Prostate gland (tissue), 2 donors: ENCODE measurements at regions not wholly inside any gene's neighbourhood (a gene's known extent, or its start where the extent isn't known, plus 50 kb on each side); places are given as distances from the start of the nearest gene placed in this dataset.

ENCODE experiments used
- DNase-seq: peaks from one replicate; pipeline ENCODE4 v3.0.0-alpha.2; 2019; ENCODE audit warnings: low spot score
- H3K27ac ChIP-seq, 2 donors: fragments of 200-600 bp; sonication (generic); 2 replicates each; pipeline ENCODE4 v1.5.1; 2017 to 2019
- H3K27me3 ChIP-seq: fragments of 200-600 bp; sonication (generic); replicated peaks from 2 replicates; pipeline ENCODE4 v1.5.1; 2019; ENCODE audit not compliant: insufficient read depth
- H3K36me3 ChIP-seq, 2 donors: fragments of 200-600 bp; sonication (generic); 1 replicate in 1 of 2; 2 replicates in 1 of 2; pipeline versions ENCODE4 v1.5.1 to v1.8.1; 2017 to 2019
- H3K4me1 ChIP-seq: fragments of 200-600 bp; sonication (generic); replicated peaks from 2 replicates; pipeline ENCODE4 v1.5.1; 2019
- H3K4me3 ChIP-seq, 2 donors: fragments of 200-600 bp; sonication (generic); 2 replicates each; pipeline ENCODE4 v1.5.1; 2017 to 2019
- H3K9me3 ChIP-seq: fragments of 200-600 bp; sonication (generic); 2 replicates; pipeline ENCODE4 v1.5.1; 2017
- POLR2A ChIP-seq: fragments of 450-650 bp; IDR thresholded peaks from one replicate; pipeline ENCODE4 v1.6.1; 2016; ENCODE audit warnings: antibody characterized with exemption, mild to moderate bottlenecking
- POLR2AphosphoS5 ChIP-seq: sonication (generic); formaldehyde crosslinking; IDR thresholded peaks from one replicate; pipeline ENCODE4 v1.6.1; 2017; ENCODE audit warnings: antibody characterized with exemption
- WGBS: methylation state at CpG from one replicate; pipeline ENCODE4 v1.1.5; 2018; 5-methylcytosine and 5-hydroxymethylcytosine counted together
- intact Hi-C: fragments of 100-400 bp; cut with DNase I; formaldehyde crosslinking; loops from one replicate; pipeline ENCODE4 v1.14.2; 2022
- TF ChIP-seq, protein P1 (sequence below), 4 experiments: fragments of 200-600 bp in 2 of 4; fragments of 450-650 bp in 2 of 4; sonication (generic) in 2 of 4; IDR thresholded peaks; 1 replicate in 3 of 4; 2 replicates in 1 of 4; pipeline ENCODE4 v1.5.1; 2016 to 2019; ENCODE audit warnings: antibody characterized with exemption in 4 of 4, mild to moderate bottlenecking in 2 of 4, moderate library complexity in 2 of 4

GRCh38 chr20:58579069-58579818, 64.0 kb upstream of the APCDD1L start:
- no peak for DNase-seq
- TF ChIP-seq, protein P1, sequence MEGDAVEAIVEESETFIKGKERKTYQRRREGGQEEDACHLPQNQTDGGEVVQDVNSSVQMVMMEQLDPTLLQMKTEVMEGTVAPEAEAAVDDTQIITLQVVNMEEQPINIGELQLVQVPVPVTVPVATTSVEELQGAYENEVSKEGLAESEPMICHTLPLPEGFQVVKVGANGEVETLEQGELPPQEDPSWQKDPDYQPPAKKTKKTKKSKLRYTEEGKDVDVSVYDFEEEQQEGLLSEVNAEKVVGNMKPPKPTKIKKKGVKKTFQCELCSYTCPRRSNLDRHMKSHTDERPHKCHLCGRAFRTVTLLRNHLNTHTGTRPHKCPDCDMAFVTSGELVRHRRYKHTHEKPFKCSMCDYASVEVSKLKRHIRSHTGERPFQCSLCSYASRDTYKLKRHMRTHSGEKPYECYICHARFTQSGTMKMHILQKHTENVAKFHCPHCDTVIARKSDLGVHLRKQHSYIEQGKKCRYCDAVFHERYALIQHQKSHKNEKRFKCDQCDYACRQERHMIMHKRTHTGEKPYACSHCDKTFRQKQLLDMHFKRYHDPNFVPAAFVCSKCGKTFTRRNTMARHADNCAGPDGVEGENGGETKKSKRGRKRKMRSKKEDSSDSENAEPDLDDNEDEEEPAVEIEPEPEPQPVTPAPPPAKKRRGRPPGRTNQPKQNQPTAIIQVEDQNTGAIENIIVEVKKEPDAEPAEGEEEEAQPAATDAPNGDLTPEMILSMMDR (IDR thresholded peaks at IDR 0.05): no peak
- TF ChIP-seq POLR2AphosphoS5 (no peak), POLR2A (no peak)
- Histone ChIP-seq H3K27ac (no peak overlapping the region), H3K4me1 (no peaks in the 10 kb centered on the region), H3K27me3 (no peaks in the 10 kb centered on the region), H3K9me3 (no peaks in the 10 kb centered on the region), H3K36me3 (no peaks in the 10 kb centered on the region), H3K4me3 (no peak overlapping the region)
- intact Hi-C loops: no loop called here
- 94% methylated on average over 15 of the region's 15 CpGs for WGBS

DNA sequence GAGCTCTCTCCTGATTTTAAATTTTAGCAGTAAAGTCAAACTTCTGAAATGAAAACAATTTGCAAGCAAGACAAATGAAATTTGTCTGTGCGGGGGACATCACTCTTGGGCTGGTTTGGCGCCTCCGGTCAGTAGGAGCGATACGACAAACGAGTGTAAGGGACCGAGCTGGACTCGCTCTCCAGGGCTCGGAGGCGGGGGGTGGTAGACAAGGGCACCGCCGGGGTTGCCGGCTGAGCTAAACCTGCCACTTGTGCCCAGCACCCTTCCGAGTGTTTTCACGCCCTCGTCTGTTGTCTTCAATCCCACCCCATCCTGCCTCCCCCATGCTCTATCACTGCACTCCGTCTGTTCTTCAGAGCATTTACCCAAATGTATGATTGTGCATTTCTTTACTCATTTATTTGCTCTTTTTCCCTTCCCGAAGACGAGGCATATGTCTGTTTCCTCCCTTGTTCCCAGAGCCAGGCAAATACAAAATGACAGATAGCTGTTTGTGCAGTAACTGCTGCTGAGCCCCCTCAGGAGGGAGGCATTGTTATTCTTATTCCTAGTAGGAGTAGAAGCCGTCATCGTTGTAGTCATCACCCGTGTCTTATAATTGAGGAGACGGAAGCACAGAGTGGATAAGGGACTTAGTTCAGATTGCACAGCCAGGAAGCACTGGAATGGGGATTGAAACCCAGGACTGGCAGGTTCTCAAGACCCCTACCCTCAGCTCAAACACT, 62.8 kb upstream of the APCDD1L start:
- no peaks in the 10 kb centered on the region for H3K9me3 ChIP-seq
- no peaks in the 10 kb centered on the region for H3K4me1 ChIP-seq
- 87% methylated on average over 23 of the region's 23 CpGs for WGBS
- H3K4me3 ChIP-seq: no peak overlapping the region
- intact Hi-C loops: no loop called here
- TF ChIP-seq POLR2A: no peak
- TF ChIP-seq, protein P1 (IDR thresholded peaks at IDR 0.05): no peak
- no peak for TF ChIP-seq POLR2AphosphoS5
- no peak for DNase-seq
- H3K27ac ChIP-seq: no peak overlapping the region
- no peaks in the 10 kb centered on the region for H3K27me3 ChIP-seq
- H3K36me3 ChIP-seq: no peaks in the 10 kb centered on the region

DNA sequence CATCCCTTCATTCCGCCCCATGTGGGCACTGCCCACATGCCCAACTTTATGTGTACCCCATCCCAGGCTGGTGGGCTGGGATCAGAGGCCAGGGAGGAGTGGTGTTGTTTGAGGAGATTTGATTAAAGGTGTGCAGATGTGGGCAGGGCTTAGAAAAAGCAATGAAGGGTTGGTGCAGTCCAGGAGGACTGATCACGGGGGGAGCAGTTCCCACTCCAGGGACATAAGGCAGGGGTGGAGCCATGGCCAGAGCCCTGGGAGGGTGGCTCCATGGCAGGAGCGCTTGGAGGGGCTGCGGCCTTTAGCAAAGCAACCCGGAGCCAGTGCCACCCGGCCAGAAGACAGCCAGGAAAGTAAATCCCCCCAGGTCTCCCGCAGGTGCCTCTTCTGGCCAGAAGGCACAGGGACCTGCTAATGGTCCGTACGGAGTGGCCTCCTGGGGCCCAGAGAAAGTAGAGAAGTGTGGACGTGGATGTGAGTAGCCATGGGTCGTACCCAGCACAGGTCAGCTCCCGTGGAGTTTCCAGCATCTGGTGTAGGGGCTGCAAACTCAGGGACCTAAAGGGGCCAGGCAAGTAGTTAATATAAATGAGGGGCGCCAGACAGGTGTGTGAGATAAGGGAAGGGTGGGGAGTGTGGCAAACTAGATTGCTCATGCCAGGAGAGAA, 62.1 kb upstream of the APCDD1L start:
- no peaks in the 10 kb centered on the region for H3K27me3 ChIP-seq
- no peaks in the 10 kb centered on the region for H3K9me3 ChIP-seq
- DNase-seq: no peak
- H3K4me1 ChIP-seq: no peaks in the 10 kb centered on the region
- H3K4me3 ChIP-seq: no peak overlapping the region
- intact Hi-C loops: no loop called here
- TF ChIP-seq, protein P1 (IDR thresholded peaks at IDR 0.05): no peak
- 91% methylated on average over 13 of the region's 13 CpGs for WGBS
- no peak overlapping the region for H3K27ac ChIP-seq
- no peaks in the 10 kb centered on the region for H3K36me3 ChIP-seq

- H3K4me3 ChIP-seq: no peak overlapping the region
- H3K27me3 ChIP-seq: no peaks in the 10 kb centered on the region
- H3K9me3 ChIP-seq: no peaks in the 10 kb centered on the region
- no peak for DNase-seq
- H3K27ac ChIP-seq: no peak overlapping the region
- no peaks in the 10 kb centered on the region for H3K36me3 ChIP-seq
- TF ChIP-seq, protein P1 (IDR thresholded peaks at IDR 0.05): no peak
- TF ChIP-seq POLR2A (no peak), POLR2AphosphoS5 (no peak)
- H3K4me1 ChIP-seq: no peaks in the 10 kb centered on the region
- intact Hi-C loops: no loop called here
- 87% methylated on average over 9 of the region's 9 CpGs for WGBS
Measured at GRCh38 chr20:58576603-58576970, 61.4 kb upstream of the APCDD1L start.
